HL-60 (cell line): ENCODE measurements at regions not wholly inside any gene's neighbourhood (a gene's known extent, or its start where the extent isn't known, plus 50 kb on each side); places are given as distances from the start of the nearest gene placed in this dataset.

Experiments
- POLR2AphosphoS5 ChIP-seq: IDR thresholded peaks from 2 replicates; pipeline ENCODE4 v1.6.1; 2012; ENCODE audit warnings: low read depth
- TF ChIP-seq, protein P1 (sequence below): IDR thresholded peaks from one replicate; pipeline ENCODE4 v1.5.1; 2011; ENCODE audit warnings: low read length, control low read depth, inconsistent platforms; ENCODE audit not compliant: insufficient read depth

DNA sequence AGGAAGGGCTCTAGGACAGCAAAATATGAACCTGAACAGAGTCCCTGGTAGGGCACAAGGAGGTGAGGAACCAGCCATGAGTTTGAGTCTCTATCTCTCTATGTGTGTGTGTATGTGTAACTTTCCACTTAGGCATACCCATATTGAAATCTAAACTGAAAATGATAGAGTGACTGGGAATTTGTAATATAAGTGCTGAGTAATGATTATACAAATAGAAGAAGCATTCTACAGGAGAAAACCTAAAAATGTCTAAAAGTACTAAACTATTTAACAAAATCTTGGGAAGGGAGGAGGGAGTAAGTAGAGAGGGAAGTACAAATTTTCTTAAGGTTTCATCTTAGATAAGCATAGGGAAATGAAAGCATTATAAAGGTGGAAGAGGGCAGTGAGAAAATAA lies 97.1 kb upstream of the ZC3H12C start:
- TF ChIP-seq, protein P1, sequence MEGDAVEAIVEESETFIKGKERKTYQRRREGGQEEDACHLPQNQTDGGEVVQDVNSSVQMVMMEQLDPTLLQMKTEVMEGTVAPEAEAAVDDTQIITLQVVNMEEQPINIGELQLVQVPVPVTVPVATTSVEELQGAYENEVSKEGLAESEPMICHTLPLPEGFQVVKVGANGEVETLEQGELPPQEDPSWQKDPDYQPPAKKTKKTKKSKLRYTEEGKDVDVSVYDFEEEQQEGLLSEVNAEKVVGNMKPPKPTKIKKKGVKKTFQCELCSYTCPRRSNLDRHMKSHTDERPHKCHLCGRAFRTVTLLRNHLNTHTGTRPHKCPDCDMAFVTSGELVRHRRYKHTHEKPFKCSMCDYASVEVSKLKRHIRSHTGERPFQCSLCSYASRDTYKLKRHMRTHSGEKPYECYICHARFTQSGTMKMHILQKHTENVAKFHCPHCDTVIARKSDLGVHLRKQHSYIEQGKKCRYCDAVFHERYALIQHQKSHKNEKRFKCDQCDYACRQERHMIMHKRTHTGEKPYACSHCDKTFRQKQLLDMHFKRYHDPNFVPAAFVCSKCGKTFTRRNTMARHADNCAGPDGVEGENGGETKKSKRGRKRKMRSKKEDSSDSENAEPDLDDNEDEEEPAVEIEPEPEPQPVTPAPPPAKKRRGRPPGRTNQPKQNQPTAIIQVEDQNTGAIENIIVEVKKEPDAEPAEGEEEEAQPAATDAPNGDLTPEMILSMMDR = no peak
- no peak for TF ChIP-seq POLR2AphosphoS5
